ENCODE measurements at regions not wholly inside any gene's neighbourhood (a gene's known extent, or its start where the extent isn't known, plus 50 kb on each side); places are given as distances from the start of the nearest gene placed in this dataset.

DNA sequence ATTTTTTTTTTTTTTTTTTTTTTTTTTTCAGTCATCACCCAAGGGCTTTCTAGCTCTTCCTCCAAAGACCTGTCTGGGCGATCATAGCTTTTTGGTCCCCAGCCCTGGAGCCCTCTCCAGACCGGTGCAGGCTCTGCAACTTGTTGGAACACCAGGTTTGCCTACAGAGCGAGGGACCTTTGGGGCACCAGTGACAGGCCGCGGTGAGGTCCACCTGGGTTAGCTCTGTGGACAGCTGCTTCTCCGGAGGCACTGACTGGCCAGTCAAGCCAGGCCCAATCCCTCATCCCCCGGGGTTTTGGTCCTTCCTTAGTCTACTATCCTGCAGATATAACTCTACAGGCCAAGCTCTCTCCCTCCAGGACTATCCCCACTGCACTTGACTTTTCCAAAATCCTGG is 86.8 kb upstream of the SMNDC1 start:
- H3K4me1 Mint-ChIP-seq (ENCODE audit: low read depth) = peaks cover 46% of the 10 kb centered on the region
- no peaks in the 10 kb centered on the region for H3K9me3 Mint-ChIP-seq
- POLR2A ChIA-PET = interaction anchor here (0.6 to 1.0 kb wide), 3 partner anchors 9 to 1960 kb away, joined by 3 read pairs; no protein-coding TSS in a partner anchor
- CTCF ChIA-PET = interaction anchor here (1.1 to 1.6 kb wide), 3 partner anchors 31 to 155 kb away, joined by 3 to 4 read pairs (median 3); no protein-coding TSS in a partner anchor
- ATAC-seq = no peak
- intact Hi-C loops (cut with micrococcal nuclease) = no loop called here
- TF ChIP-seq, protein P1, sequence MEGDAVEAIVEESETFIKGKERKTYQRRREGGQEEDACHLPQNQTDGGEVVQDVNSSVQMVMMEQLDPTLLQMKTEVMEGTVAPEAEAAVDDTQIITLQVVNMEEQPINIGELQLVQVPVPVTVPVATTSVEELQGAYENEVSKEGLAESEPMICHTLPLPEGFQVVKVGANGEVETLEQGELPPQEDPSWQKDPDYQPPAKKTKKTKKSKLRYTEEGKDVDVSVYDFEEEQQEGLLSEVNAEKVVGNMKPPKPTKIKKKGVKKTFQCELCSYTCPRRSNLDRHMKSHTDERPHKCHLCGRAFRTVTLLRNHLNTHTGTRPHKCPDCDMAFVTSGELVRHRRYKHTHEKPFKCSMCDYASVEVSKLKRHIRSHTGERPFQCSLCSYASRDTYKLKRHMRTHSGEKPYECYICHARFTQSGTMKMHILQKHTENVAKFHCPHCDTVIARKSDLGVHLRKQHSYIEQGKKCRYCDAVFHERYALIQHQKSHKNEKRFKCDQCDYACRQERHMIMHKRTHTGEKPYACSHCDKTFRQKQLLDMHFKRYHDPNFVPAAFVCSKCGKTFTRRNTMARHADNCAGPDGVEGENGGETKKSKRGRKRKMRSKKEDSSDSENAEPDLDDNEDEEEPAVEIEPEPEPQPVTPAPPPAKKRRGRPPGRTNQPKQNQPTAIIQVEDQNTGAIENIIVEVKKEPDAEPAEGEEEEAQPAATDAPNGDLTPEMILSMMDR (IDR thresholded peaks at IDR 0.05) = no peak
- H3K27ac Mint-ChIP-seq = no peak overlapping the region
- H3K4me3 Mint-ChIP-seq = no peak overlapping the region
- no peak for DNase-seq
- H3K27me3 Mint-ChIP-seq = peaks cover 3% of the 10 kb centered on the region
- H3K36me3 Mint-ChIP-seq (ENCODE audit: low read depth) = no peaks in the 10 kb centered on the region

DNA sequence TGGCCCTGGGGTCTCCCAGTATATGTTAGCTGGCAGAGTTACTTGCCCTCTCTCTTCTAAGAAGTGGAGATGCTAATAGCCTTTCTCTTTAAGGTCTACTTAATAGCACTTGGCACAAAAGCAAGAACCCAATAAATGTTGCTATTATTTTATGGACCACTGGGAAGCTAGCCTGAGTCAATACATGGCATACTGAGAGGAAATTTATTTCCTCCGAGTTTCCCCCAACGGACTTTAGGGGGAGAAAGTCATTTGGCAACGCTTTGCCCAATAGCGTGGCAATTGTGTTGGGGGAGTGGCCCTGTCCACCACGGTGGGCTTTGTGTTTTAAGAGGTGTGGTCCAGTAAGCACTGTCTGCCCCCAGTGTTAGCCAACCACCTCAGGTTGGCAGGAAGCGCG is 87.4 kb upstream of the SMNDC1 start:
- CTCF ChIA-PET = no interaction called here
- H3K27me3 Mint-ChIP-seq = peaks cover 3% of the 10 kb centered on the region
- intact Hi-C loops (cut with micrococcal nuclease) = no loop called here
- no peaks in the 10 kb centered on the region for H3K36me3 Mint-ChIP-seq (ENCODE audit: low read depth)
- DNase-seq = no peak
- no peak overlapping the region for H3K27ac Mint-ChIP-seq
- H3K4me1 Mint-ChIP-seq (ENCODE audit: low read depth) = peaks cover 46% of the 10 kb centered on the region
- no peak for ATAC-seq
- POLR2A ChIA-PET = interaction anchor here (1.0 kb wide), 1 partner anchor 10 kb away, joined by 3 read pairs; no protein-coding TSS in a partner anchor
- H3K4me3 Mint-ChIP-seq = no peak overlapping the region
- H3K9me3 Mint-ChIP-seq = no peaks in the 10 kb centered on the region
- TF ChIP-seq, protein P1 (IDR thresholded peaks at IDR 0.05) = no peak

- no peaks in the 10 kb centered on the region for H3K9me3 Mint-ChIP-seq
- intact Hi-C loops (cut with micrococcal nuclease) = no loop called here
- H3K27me3 Mint-ChIP-seq = peaks cover 3% of the 10 kb centered on the region
- no peaks in the 10 kb centered on the region for H3K36me3 Mint-ChIP-seq (ENCODE audit: low read depth)
- TF ChIP-seq, protein P1 (IDR thresholded peaks at IDR 0.05) = no peak
- no peak overlapping the region for H3K27ac Mint-ChIP-seq
- peaks cover 39% of the 10 kb centered on the region for H3K4me1 Mint-ChIP-seq (ENCODE audit: low read depth)
- DNase-seq (no peak), ATAC-seq (no peak)
- CTCF ChIA-PET = no interaction called here
- POLR2A ChIA-PET = no interaction called here
- H3K4me3 Mint-ChIP-seq = no peak overlapping the region
These were observed 88.4 kb upstream of the SMNDC1 start for GRCh38 chr10:110392868-110393740.

DNA sequence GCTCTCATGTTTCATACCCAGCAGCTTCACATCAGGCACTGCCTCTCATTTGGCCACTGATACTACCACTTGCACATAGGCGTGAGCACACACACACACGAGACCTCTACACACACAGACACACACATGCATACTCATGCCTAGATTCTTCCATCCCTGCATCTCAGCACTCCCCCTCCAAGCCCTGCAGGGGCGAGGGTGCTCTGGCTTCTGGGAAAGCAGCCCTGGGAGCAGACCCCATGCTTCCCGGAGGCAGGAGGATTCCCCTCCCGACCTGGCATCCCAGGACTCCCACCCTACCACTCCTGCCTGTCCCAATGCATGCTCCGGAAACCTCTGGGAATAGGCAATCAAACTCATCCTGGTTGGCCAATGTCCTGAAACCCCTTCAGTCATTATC is 89.1 kb upstream of the SMNDC1 start:
- peaks cover 32% of the 10 kb centered on the region for H3K4me1 Mint-ChIP-seq (ENCODE audit: low read depth)
- H3K9me3 Mint-ChIP-seq = no peaks in the 10 kb centered on the region
- ChIA-PET POLR2A (no interaction called here), CTCF (no interaction called here)
- intact Hi-C loops (cut with micrococcal nuclease) = no loop called here
- DNase-seq (no peak), ATAC-seq (no peak)
- TF ChIP-seq, protein P1 (IDR thresholded peaks at IDR 0.05) = no peak
- peaks cover 3% of the 10 kb centered on the region for H3K27me3 Mint-ChIP-seq
- H3K4me3 Mint-ChIP-seq = no peak overlapping the region
- no peaks in the 10 kb centered on the region for H3K36me3 Mint-ChIP-seq (ENCODE audit: low read depth)
- H3K27ac Mint-ChIP-seq = peak overlapping the region; percentile 18

GRCh38 chr10:110394296-110394695 is 89.6 kb upstream of the SMNDC1 start:
- intact Hi-C loops (cut with micrococcal nuclease) = no loop called here
- H3K4me3 Mint-ChIP-seq = no peak overlapping the region
- no peaks in the 10 kb centered on the region for H3K9me3 Mint-ChIP-seq
- peaks cover 27% of the 10 kb centered on the region for H3K4me1 Mint-ChIP-seq (ENCODE audit: low read depth)
- ChIA-PET CTCF (no interaction called here), POLR2A (no interaction called here)
- no peak overlapping the region for H3K27ac Mint-ChIP-seq
- ATAC-seq (no peak), DNase-seq (no peak)
- no peaks in the 10 kb centered on the region for H3K36me3 Mint-ChIP-seq (ENCODE audit: low read depth)
- TF ChIP-seq, protein P1 (IDR thresholded peaks at IDR 0.05) = no peak
- H3K27me3 Mint-ChIP-seq = peaks cover 3% of the 10 kb centered on the region

Data from activated CD8-positive, alpha-beta T cell treated with anti-CD3 and anti-CD28 coated beads for 36 hours (primary cell).